ENCODE measurements at regions not wholly inside any gene's neighbourhood (a gene's known extent, or its start where the extent isn't known, plus 50 kb on each side); places are given as distances from the start of the nearest gene placed in this dataset.
"Not testable (repeated sequence)": the region's sequence is repeated elsewhere in the genome, so short reads cannot be mapped to it uniquely, and the experiment has no call there.

DNA sequence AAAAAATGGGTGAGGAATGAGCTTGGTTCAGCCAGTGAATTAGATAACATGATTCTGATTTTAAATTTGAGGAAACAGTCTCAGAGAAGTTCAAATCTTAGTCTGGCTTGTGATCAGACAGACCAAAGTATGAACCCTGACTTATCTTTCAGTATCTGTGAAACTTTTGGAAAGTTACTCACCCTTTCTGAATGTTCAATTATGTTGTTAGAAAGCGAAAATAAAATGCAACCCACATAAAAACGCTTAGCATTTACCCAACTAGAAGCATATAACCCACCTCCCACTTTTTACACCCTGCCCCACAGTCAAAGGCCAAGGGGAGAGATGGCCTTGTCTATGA is 319.7 kb downstream of the SPATA31A1 start:
- not testable (repeated sequence) for DNase-seq

DNA sequence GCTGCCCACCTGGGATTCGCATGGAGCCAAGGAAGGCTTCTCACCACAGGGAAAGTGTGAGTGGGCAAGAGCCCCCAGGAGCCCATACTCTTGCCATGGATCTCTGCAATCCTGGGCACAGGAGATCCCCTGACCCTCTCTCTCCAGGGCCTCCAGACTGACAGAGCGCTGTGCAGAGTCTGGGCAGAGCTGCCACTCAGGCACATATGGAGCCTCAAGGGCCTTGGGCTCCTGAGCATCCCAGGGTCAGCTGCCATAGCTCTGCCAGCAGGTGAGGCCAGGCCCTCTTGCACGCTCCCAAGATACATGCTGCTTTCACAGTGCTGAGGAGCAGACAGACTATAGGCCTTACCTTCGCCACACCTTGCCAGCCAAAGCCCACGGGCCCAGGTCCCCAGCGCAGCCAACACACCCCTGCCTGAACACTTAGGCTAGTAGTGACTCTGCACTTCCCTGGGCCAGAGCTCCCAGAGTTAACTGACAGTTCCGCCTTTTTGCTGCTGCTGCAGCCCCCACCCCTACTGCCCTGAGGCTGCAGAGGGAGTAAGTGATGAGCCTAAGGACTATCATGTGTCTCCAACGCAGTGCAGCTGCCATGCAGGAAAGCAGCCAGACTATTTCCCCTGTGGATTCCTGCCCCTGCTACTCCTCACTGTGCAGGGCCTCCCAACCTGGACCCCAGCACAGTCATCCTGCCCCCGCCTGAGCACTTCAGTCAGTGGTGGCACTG is 323.2 kb downstream of the SPATA31A1 start:
- DNase-seq = not testable (repeated sequence)

DNA sequence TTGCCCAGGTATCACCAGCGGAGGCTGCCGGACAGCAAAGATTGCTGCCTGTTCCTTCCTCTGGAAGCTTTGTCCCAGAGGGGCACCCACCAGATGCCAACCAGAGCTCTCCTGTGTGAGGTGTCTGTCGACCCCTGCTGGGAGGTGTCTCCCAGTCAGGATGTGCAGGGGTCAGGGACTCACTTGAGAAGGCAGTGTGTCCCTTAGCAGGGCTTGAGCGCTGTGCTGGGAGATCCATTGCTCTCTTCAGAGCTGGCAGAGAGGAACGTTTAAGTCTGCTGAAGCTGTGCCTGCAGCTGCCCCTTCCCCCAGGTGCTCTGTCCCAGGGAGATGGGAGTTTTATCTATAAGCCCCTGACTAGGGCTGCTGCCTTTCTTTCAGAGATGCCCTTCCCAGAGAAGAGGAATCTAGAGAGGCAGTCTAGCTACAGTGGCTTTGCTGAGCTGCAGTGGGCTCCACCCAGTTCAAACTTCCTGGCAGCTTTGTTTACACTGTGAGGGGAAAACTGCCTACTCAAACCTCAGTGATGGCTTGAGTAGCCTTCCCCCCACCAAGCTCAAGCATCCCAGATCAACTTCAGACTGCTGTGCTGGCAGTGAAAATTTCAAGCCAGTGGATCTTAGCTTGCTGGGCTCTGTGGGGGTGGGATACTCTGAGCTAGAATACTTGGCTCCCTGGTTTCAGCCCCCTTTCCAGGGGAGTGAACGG is 325.4 kb downstream of the SPATA31A1 start:
- DNase-seq = not testable (repeated sequence)

DNA sequence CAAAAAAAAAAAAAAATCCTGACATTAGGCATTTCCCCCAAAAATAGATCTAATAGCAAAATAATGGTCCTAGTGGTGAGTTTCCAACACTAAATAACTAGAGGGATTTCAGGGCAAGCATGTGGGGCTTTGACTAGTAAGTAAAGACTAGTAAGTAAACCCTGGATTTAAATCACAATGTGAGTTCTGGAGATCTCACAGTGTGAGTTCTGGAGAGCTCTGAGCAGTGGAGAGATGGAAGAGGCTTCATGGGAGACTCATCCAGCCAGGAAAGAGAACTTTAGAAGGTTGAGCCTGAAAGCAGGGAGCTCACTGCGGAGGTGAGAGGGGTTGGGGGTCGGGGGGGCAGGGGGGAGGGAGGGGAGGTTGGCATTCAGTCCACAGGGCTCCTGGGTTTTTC is 373.4 kb downstream of the SPATA31A1 start:
- not testable (repeated sequence) for DNase-seq

DNA sequence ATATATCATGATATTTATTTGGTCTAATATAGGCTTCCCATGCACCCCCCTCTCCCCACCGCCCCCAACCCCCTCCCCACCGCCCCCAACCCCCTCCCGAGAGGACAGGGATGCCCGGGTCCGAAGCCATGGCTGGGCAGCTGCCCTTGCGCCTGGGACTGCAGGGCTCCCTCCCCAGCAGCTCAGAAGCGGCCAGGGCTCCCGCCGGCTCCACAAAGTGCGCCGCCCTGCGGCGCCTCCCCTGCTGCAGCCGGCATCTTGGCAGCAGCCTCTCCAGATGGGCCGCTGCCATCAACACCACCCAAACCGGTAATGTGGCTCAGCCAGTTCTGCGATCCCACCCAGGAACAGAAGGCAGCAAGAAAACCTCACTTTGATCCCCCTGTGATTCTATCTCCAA is 389.4 kb downstream of the SPATA31A1 start:
- not testable (repeated sequence) for DNase-seq

DNA sequence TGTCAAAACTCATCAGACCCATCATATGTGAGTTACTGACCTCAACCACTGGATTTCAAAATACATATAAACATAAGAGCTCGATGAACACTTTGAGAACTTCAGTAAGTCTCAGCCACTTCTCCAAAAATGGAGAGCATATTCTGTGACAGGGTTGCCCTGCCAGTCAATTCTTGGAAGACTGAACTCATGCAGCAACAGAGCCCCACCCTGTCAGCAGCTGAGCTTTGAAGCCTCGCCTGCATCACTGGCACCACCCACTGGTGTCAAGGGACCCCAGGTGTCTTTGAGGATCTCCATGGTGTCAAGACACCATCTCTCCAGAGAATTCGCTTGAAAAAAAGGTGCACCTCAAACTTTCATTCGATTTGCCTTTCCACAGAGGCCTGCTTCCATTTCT is 420.1 kb downstream of the SPATA31A1 start:
- not testable (repeated sequence) for DNase-seq

DNA sequence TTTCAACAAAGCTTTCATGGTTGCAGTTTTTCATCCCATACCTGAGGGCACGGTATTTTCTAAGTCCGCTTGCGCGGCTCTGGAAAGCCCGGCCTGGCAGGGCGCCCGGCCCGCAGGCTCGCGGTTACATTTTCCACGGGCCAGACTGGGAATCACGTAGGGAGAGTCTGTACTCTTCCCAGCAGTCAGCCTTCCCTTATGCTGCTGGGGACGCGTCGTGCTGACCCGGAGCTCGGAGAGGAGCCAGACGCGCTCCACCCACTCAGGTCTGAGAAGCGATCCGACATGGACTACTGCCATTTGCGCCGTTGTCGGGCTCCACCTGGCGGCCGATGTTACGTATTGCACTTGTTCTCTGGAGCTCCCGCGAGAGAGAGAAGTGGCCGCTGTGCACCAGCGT is 435.9 kb downstream of the SPATA31A1 start:
- peak; percentile 68 for DNase-seq

DNA sequence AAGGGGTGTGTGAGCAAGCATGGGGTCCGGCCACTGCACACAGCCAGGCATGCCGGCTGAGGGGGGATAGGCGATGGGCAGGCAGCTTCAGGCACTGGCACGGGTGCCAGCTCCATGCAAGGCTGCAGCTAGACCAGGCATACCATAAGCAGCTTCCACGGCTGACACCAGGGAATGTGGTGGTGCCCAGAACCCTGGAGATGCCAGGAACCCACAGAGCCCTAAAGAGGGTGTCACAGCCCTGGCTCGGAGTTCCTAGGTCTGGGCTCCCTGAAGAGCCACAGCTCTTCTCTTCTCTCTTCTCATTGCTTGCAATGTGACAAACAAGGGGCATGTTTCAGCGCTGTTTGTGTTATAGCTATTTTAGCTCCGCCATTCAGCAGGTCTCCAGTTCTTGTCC is 442.5 kb downstream of the SPATA31A1 start:
- DNase-seq = not testable (repeated sequence)

DNA sequence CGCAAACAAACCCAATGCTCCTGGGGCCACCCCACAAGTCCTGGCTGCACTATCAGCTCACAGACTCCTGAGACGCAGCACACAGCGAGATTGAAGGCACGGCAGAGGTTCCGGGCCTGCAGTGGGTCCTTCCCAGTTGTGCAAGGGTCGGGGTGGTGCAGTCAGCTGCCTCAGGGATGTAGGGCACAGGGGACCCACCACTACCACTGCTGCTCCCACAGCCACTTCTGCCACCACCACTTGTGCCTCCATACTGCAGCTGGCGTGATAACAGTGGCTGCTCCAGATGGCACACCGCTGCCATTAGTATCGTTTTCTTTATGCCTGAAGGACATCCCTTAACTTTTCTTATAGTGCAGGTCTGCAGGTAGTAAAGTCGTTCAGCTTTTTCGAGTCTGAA is 443.8 kb downstream of the SPATA31A1 start:
- peak; percentile 36 for DNase-seq

DNA sequence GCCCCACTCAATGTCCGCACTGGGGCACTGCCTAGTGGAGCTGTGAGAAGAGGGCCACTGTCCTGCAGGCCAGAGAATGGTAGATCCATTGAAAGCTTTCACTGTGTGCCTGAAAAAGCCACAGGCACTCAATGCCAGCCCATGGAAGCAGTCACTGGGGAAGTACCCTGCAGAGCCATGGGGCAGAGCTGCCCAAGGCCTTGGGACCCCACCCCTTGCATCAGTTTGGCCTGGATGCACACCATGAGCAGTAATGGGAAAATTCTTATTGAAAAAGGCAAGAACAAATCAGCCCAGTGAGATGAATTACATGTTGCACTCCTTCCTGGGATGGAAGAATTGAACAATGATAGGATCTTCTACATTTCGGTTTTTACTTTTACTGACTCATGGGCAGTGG is 447.1 kb downstream of the SPATA31A1 start:
- DNase-seq = not testable (repeated sequence)

DNA sequence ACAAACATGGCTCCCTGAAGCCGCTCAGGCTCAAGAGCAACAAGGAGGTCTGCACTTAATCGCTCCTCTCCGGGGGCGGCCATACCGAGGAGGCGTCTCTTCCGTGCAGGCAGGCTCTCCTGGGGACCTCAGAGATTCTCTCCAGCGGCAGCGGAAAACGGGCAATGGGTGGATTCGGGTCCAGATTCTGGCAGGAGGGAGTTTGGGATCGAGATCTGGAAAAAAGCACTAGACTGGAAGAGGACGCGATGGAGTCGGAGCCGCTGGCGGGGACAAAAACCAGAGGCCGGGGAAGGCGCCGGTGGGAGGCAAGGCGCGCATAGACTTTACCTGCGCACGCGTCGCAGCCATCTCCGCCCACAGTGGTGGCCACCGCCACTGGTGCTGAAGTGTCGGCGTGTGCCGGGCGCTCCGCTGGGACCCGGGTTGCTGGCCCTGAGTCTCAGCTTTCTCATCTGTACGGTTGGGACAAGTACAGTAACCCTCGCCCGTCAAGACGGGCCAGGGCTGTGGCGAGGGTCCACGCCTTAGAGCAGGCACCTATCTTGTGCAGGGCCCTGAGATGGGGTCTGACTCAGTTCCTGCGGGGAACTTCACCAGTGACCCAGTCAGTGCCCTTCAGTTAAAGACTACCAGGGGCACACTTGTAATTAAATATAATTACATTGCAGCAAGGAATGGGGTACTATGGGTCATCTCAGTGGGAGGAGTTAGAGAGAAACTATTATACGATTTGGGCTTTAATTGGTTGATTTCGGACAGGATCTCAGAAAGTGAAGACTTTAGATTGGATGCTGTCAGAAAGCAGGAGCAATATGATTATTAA is 454.1 kb downstream of the SPATA31A1 start:
- peak; percentile 84 for DNase-seq

DNA sequence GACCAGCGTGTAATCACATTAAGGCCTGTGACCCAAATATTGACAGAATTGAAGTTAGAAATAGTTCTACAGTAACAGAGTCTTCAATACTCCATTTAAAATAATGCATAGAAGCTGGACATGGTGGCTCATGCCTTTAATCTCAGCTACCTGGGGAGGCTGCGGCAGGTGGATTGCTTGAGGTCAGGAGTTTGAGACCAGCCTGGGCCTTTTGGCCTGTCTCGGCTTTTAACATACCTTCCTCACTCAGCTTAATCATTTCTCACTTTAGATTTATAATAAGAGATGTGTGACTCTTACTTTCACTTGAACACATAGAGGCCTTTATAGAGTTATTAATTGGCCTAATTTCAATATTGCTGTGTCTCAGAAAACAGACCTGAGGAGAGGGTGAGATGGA is 454.9 kb downstream of the SPATA31A1 start:
- DNase-seq = not testable (repeated sequence)

DNA sequence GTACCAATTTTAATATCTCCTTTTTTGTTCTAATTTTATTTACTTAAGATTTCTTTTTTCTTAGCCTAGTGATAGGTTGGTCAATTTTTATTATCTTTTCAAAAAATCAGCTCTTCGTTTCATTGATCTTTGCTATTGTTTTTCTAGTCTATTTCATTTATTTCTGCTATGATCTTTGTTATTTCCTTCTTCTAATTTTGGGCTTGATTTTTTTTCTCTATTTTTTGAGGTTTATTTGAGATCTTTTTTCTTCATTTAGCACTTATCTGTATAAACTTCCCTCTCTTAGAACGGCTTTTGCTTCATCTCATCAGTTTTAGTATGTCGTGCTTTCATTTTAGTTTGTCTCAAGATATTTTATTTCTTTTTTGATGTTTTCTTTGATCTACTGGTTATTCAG is 456.1 kb downstream of the SPATA31A1 start:
- DNase-seq = not testable (repeated sequence)

DNA sequence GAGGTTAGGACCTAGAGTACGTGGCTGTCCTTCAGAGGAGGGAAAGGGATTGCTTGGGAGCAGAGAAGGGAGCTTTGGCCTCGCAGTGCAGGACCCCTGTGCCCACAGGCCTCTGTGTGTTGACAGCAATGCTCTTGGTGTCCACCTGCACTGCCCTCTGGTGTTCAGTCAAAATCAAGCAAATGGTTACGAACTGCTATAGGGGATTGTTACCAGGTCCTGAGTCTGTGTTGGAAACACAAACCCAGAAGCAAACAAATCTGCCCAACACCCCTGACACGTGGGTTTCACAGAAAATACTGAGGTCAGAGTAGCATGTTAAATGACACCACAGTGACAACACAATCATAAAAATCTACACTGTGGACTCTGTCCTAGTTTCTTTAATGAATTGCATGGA is 473.0 kb downstream of the SPATA31A1 start:
- not testable (repeated sequence) for DNase-seq

All from activated effector memory CD4-positive, alpha-beta T cell treated with anti-CD3 and anti-CD28 coated beads, Interleukin-2, amount 50 U/mL, for 16 hours (primary cell).